ENCODE measurements at regions not wholly inside any gene's neighbourhood (a gene's known extent, or its start where the extent isn't known, plus 50 kb on each side); places are given as distances from the start of the nearest gene placed in this dataset.

DNA sequence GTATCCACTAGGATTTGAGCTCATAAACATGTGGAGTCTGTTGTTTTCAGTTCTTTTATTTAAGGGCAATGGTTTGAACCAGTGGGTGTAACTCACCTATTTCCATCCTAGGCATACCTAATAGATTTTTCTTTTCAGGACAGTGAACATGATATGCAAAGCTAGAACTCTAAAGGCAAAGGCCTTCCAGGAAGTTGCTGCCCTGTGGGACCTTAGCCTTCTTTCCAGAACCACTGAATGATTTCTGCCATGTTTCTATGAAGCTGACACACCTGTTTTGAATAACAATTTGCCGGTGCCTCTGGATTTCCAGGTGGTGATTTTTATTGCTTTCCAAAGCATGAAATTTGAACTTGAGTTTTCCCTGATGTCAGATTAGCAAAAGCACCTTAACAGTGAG lies 372.9 kb upstream of the FAR2 start:
- no peak overlapping the region for H3K4ac ChIP-seq (ENCODE audit: low read depth, low read length)
- H2BK15ac ChIP-seq (ENCODE audit: low read depth, low read length): no peak overlapping the region
- no peak overlapping the region for H3K4me3 Mint-ChIP-seq
- H3K23me2 ChIP-seq (ENCODE audit: insufficient read length, low read depth, low read length, poor library complexity, severe bottlenecking): no peaks in the 10 kb centered on the region
- no peak overlapping the region for H2AFZ ChIP-seq (ENCODE audit: low read length)
- no peak overlapping the region for H4K5ac ChIP-seq (ENCODE audit: insufficient read length, low read depth, low read length)
- no peak overlapping the region for H2AK5ac ChIP-seq (ENCODE audit: insufficient read length, low read length)
- no peak overlapping the region for H3K23ac ChIP-seq (ENCODE audit: insufficient read length, low read depth, low read length)
- H3T11ph ChIP-seq (ENCODE audit: low read length): no peak overlapping the region
- no peaks in the 10 kb centered on the region for H3K27me3 ChIP-seq (ENCODE audit: insufficient read depth, low read length)
- no peak overlapping the region for H3K14ac ChIP-seq (ENCODE audit: insufficient read depth, low read length)
- H3K36me3 Mint-ChIP-seq (ENCODE audit: insufficient read depth in 1 of 3, low read depth in 3 of 3): no peaks in the 10 kb centered on the region
- no peak overlapping the region for H2BK12ac ChIP-seq (ENCODE audit: insufficient read length, low read depth, low read length)
- no peak overlapping the region for H3K4me2 ChIP-seq (ENCODE audit: insufficient read depth, insufficient read length, low read length)
- no peak overlapping the region for H3K27ac ChIP-seq (ENCODE audit: insufficient read length, low read depth, low read length)
- no peak overlapping the region for H2BK5ac ChIP-seq (ENCODE audit: insufficient read length, low read length)
- H4K8ac ChIP-seq (replicated peaks; ENCODE audit: insufficient read length, low read depth, low read length): no peak overlapping the region
- H3K9me3 Mint-ChIP-seq: no peaks in the 10 kb centered on the region; a peak in 1 of 5 replicates
- no peak overlapping the region for H3K27ac Mint-ChIP-seq
- no peaks in the 10 kb centered on the region for H4K20me1 ChIP-seq (ENCODE audit: control insufficient read depth, insufficient read depth, insufficient read length)
- TF ChIP-seq, protein P1, sequence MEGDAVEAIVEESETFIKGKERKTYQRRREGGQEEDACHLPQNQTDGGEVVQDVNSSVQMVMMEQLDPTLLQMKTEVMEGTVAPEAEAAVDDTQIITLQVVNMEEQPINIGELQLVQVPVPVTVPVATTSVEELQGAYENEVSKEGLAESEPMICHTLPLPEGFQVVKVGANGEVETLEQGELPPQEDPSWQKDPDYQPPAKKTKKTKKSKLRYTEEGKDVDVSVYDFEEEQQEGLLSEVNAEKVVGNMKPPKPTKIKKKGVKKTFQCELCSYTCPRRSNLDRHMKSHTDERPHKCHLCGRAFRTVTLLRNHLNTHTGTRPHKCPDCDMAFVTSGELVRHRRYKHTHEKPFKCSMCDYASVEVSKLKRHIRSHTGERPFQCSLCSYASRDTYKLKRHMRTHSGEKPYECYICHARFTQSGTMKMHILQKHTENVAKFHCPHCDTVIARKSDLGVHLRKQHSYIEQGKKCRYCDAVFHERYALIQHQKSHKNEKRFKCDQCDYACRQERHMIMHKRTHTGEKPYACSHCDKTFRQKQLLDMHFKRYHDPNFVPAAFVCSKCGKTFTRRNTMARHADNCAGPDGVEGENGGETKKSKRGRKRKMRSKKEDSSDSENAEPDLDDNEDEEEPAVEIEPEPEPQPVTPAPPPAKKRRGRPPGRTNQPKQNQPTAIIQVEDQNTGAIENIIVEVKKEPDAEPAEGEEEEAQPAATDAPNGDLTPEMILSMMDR (conservative IDR thresholded peaks at IDR 0.05): no peak
- H3K9ac ChIP-seq (ENCODE audit: extremely low read depth, insufficient read length, low read length): no peak overlapping the region
- WGBS (ENCODE audit: extremely low coverage, insufficient read length, low lambda C conversion rate): no CpG with 5 or more reads among the region's 1 CpG
- H3K27me3 Mint-ChIP-seq (ENCODE audit: low read depth): no peaks in the 10 kb centered on the region
- no peaks in the 10 kb centered on the region for H3K79me1 ChIP-seq (ENCODE audit: insufficient read depth, low read depth, low read length, poor library complexity, severe bottlenecking)
- H3K18ac ChIP-seq (ENCODE audit: insufficient read length, low read depth, low read length): no peak overlapping the region
- no peak for DNase-seq
- no peak overlapping the region for H2BK120ac ChIP-seq (ENCODE audit: low read depth, low read length, poor library complexity, severe bottlenecking)
- no peaks in the 10 kb centered on the region for H3K79me2 ChIP-seq (ENCODE audit: insufficient read depth, low read length)
- no peak overlapping the region for H2BK20ac ChIP-seq (ENCODE audit: low read depth, low read length, poor library complexity, severe bottlenecking)
- H4K91ac ChIP-seq (ENCODE audit: insufficient read length, low read depth, low read length): no peak overlapping the region
- H3K4me1 Mint-ChIP-seq: peaks cover 10 to 12% of the 10 kb centered on the region in 2 experiments
- no peak overlapping the region for H3K56ac ChIP-seq (ENCODE audit: insufficient read length, low read depth, low read length)
- H3K4me1 ChIP-seq (ENCODE audit: insufficient read depth, low read length): no peaks in the 10 kb centered on the region
- no peaks in the 10 kb centered on the region for H3K9me3 ChIP-seq (ENCODE audit: control insufficient read depth, low read depth, low read length)

Data from H9 (cell line).